ENCODE measurements at regions not wholly inside any gene's neighbourhood (a gene's known extent, or its start where the extent isn't known, plus 50 kb on each side); places are given as distances from the start of the nearest gene placed in this dataset.

- TF ChIP-seq CTCF (IDR thresholded peaks at IDR 0.05): no peak
- Histone ChIP-seq H3K27me3 (ENCODE audit: control insufficient read depth in 2 of 2, insufficient read depth in 2 of 2, low read length in 2 of 2) (no peaks in the 10 kb centered on the region), H3K9ac (ENCODE audit: insufficient read depth, low read length, poor library complexity, severe bottlenecking) (no peak overlapping the region), H3K4me1 (ENCODE audit: control insufficient read depth in 1 of 2, insufficient read depth in 2 of 2, low read length in 2 of 2) (no peaks in the 10 kb centered on the region), H3K4me2 (replicated peaks; ENCODE audit: extremely low read depth, low read length, poor library complexity, severe bottlenecking) (no peak overlapping the region), H3K79me2 (ENCODE audit: insufficient read depth, low read length) (no peaks in the 10 kb centered on the region), H3K9me3 (replicated peaks in 1 of 2; ENCODE audit: control insufficient read depth in 1 of 2, insufficient read depth in 1 of 2, low read length in 2 of 2) (peaks cover 0 to 3% of the 10 kb centered on the region in 2 donors), H3K27ac (ENCODE audit: low read depth in 1 of 2, low read length in 2 of 2) (no peak overlapping the region), H4K20me1 (ENCODE audit: insufficient read depth, low read length) (no peaks in the 10 kb centered on the region), H3K4me3 (replicated peaks in 1 of 3; ENCODE audit: low read depth in 2 of 3, low read length in 3 of 3) (no peak overlapping the region), H3K36me3 (replicated peaks in 1 of 2; ENCODE audit: control insufficient read depth in 1 of 2, insufficient read depth in 2 of 2, low read length in 2 of 2) (no peaks in the 10 kb centered on the region), H2AFZ (ENCODE audit: insufficient read depth, low read depth, low read length, poor library complexity, severe bottlenecking) (no peak overlapping the region)
- no peaks in the 10 kb centered on the region for H3K4me1 Mint-ChIP-seq
- no peak overlapping the region for H3K27ac Mint-ChIP-seq
- intact Hi-C loops (cut with micrococcal nuclease): no loop called here
- WGBS (ENCODE audit: insufficient coverage): 84% methylated on average over 2 of the region's 7 CpGs
- H3K9me3 Mint-ChIP-seq: peaks cover 0 to 9% (median 3%) of the 10 kb centered on the region in 7 donors
- no peaks in the 10 kb centered on the region for H3K36me3 Mint-ChIP-seq
- H3K4me3 Mint-ChIP-seq: no peak overlapping the region
- DNase-seq: no peak
- H3K27me3 Mint-ChIP-seq (ENCODE audit: low read depth in 3 of 3): peaks cover 0 to 1% (median 0%) of the 10 kb centered on the region in 3 donors
These were observed 864.2 kb downstream of the GALR1 start for GRCh38 chr18:78113940-78114251.

GRCh38 chr18:78115896-78116561, 863.6 kb upstream of the SALL3 start:
- Mint-ChIP-seq H3K4me3 (no peak overlapping the region), H3K4me1 (no peaks in the 10 kb centered on the region), H3K27me3 (ENCODE audit: low read depth in 3 of 3) (no peaks in the 10 kb centered on the region), H3K9me3 (peaks cover 1 to 12% (median 5%) of the 10 kb centered on the region in 7 donors), H3K27ac (no peak overlapping the region), H3K36me3 (no peaks in the 10 kb centered on the region)
- intact Hi-C loops (cut with micrococcal nuclease): no loop called here
- WGBS (ENCODE audit: insufficient coverage): no CpG with 5 or more reads among the region's 1 CpG
- Histone ChIP-seq H3K9me3 (replicated peaks in 1 of 2; ENCODE audit: control insufficient read depth in 1 of 2, insufficient read depth in 1 of 2, low read length in 2 of 2) (peaks cover 4 to 9% of the 10 kb centered on the region in 2 donors), H3K27me3 (ENCODE audit: control insufficient read depth in 2 of 2, insufficient read depth in 2 of 2, low read length in 2 of 2) (no peaks in the 10 kb centered on the region), H2AFZ (ENCODE audit: insufficient read depth, low read depth, low read length, poor library complexity, severe bottlenecking) (no peak overlapping the region), H3K4me2 (replicated peaks; ENCODE audit: extremely low read depth, low read length, poor library complexity, severe bottlenecking) (no peak overlapping the region), H3K4me1 (ENCODE audit: control insufficient read depth in 1 of 2, insufficient read depth in 2 of 2, low read length in 2 of 2) (no peaks in the 10 kb centered on the region), H4K20me1 (ENCODE audit: insufficient read depth, low read length) (no peaks in the 10 kb centered on the region), H3K36me3 (replicated peaks in 1 of 2; ENCODE audit: control insufficient read depth in 1 of 2, insufficient read depth in 2 of 2, low read length in 2 of 2) (no peaks in the 10 kb centered on the region), H3K27ac (ENCODE audit: low read depth in 1 of 2, low read length in 2 of 2) (no peak overlapping the region), H3K4me3 (replicated peaks in 1 of 3; ENCODE audit: low read depth in 2 of 3, low read length in 3 of 3) (no peak overlapping the region), H3K79me2 (ENCODE audit: insufficient read depth, low read length) (no peaks in the 10 kb centered on the region), H3K9ac (ENCODE audit: insufficient read depth, low read length, poor library complexity, severe bottlenecking) (no peak overlapping the region)
- DNase-seq: no peak
- no peak for TF ChIP-seq CTCF (IDR thresholded peaks at IDR 0.05)
